Lung (tissue), 11 donors: ENCODE measurements at regions not wholly inside any gene's neighbourhood (a gene's known extent, or its start where the extent isn't known, plus 50 kb on each side); places are given as distances from the start of the nearest gene placed in this dataset.
A peak's percentile ranks its signal among the peaks of the same experiment; 100 is the strongest.

Experiments used
- ATAC-seq: fragments of 200-7000 bp; cut with Tn5 transposase; one replicate; pipeline ENCODE4 v1.9.1; 2020; ENCODE audit warnings: moderate number of reproducible peaks; ENCODE audit not compliant: insufficient read depth, low FRiP score
- DNase-seq, 3 donors: peaks; one replicate each; pipeline ENCODE4 v3.0.0-alpha.2; 2013 to 2017
- H3K27ac ChIP-seq, 2 donors: one replicate each; pipeline ENCODE4 v1.5.1; 2013; ENCODE audit warnings: mild to moderate bottlenecking in 2 of 2, moderate library complexity in 2 of 2, control low read depth in 1 of 2, inconsistent platforms in 1 of 2, low read depth in 1 of 2, low read length in 1 of 2
- H3K27me3 ChIP-seq, 3 donors: one replicate each; pipeline ENCODE4 v1.5.1; 2013; ENCODE audit warnings: low read length in 2 of 3; ENCODE audit not compliant: control insufficient read depth in 3 of 3, insufficient read depth in 3 of 3
- H3K36me3 ChIP-seq, 4 donors: one replicate each; pipeline ENCODE4 v1.5.1; 2013; ENCODE audit warnings: low read length in 4 of 4, mild to moderate bottlenecking in 1 of 4, moderate library complexity in 1 of 4; ENCODE audit not compliant: control insufficient read depth in 4 of 4, insufficient read depth in 4 of 4
- H3K4me1 ChIP-seq, 5 donors: one replicate each; pipeline ENCODE4 v1.5.1; 2013; ENCODE audit warnings: low read length in 5 of 5, mild to moderate bottlenecking in 2 of 5, moderate library complexity in 1 of 5; ENCODE audit not compliant: control insufficient read depth in 5 of 5, insufficient read depth in 5 of 5
- H3K4me3 ChIP-seq: one replicate; pipeline ENCODE4 v1.5.1; 2013; ENCODE audit warnings: mild to moderate bottlenecking, control low read depth, moderate library complexity
- H3K9ac ChIP-seq, 2 donors: one replicate each; pipeline ENCODE4 v1.5.1; 2013; ENCODE audit warnings: low read length in 2 of 2, control low read depth in 1 of 2; ENCODE audit not compliant: insufficient read depth in 1 of 2
- H3K9me3 ChIP-seq, 4 donors: one replicate each; pipeline ENCODE4 v1.5.1; 2013; ENCODE audit warnings: low read length in 3 of 4, mild to moderate bottlenecking in 1 of 4, moderate library complexity in 1 of 4; ENCODE audit not compliant: control insufficient read depth in 4 of 4, insufficient read depth in 3 of 4
- CTCF ChIP-seq: IDR thresholded peaks from 2 replicates; pipeline ENCODE4 v1.5.1; 2012; ENCODE audit warnings: mild to moderate bottlenecking; ENCODE audit errors: control extremely low read depth, extremely low read depth
- WGBS, 2 donors: extraction: QIAGEN DNeasy Blood & Tissue Kit; methylation state at CpG; one replicate each; pipeline ENCODE4 v1.1.7; 2013; 5-methylcytosine and 5-hydroxymethylcytosine counted together
- donor health status: control.
- donor health status: control.
- donor health status: Bipolar disorder and iron deficiency.
- donor health status: healthy.
- donor health status: DM: yes; HTN: yes; CAD: no.

- Histone ChIP-seq H3K4me1 (no peaks in the 10 kb centered on the region), H3K4me3 (no peak overlapping the region), H3K9ac (no peak overlapping the region), H3K9me3 (no peaks in the 10 kb centered on the region), H3K36me3 (no peaks in the 10 kb centered on the region), H3K27ac (no peak overlapping the region), H3K27me3 (no peaks in the 10 kb centered on the region)
- DNase-seq (no peak), ATAC-seq (no peak)
- WGBS, 2 donors, result 83% methylated on average over 3 of the region's 3 CpGs
- TF ChIP-seq CTCF, result no peak
These were observed 1370.3 kb upstream of the MIR17HG start for GRCh38 chr13:89977203-89977602.

GRCh38 chr13:89980896-89981295, 1366.6 kb upstream of the MIR17HG start:
- no peaks in the 10 kb centered on the region for H3K9me3 ChIP-seq
- H3K9ac ChIP-seq, result no peak overlapping the region
- H3K4me1 ChIP-seq, result no peaks in the 10 kb centered on the region
- DNase-seq (no peak), ATAC-seq (no peak)
- H3K4me3 ChIP-seq, result no peak overlapping the region
- TF ChIP-seq CTCF, result no peak
- H3K27ac ChIP-seq, result no peak overlapping the region
- H3K27me3 ChIP-seq, result no peaks in the 10 kb centered on the region
- H3K36me3 ChIP-seq, result no peaks in the 10 kb centered on the region

- Histone ChIP-seq H3K9ac (no peak overlapping the region), H3K9me3 (no peaks in the 10 kb centered on the region), H3K36me3 (no peaks in the 10 kb centered on the region), H3K27me3 (no peaks in the 10 kb centered on the region), H3K27ac (no peak overlapping the region), H3K4me1 (no peaks in the 10 kb centered on the region), H3K4me3 (no peak overlapping the region)
- no peak for TF ChIP-seq CTCF
- ATAC-seq, result no peak
- DNase-seq, result peak in 2 of 3 donors; percentile 11 to 25
- WGBS, 2 donors, result 46 to 48% methylated on average over 5 of the region's 5 CpGs
These were observed 1364.9 kb upstream of the MIR17HG start for GRCh38 chr13:89982407-89983095.

GRCh38 chr13:89988206-89988605, 1359.3 kb upstream of the MIR17HG start:
- Histone ChIP-seq H3K9ac (no peak overlapping the region), H3K36me3 (no peaks in the 10 kb centered on the region), H3K9me3 (no peaks in the 10 kb centered on the region), H3K27ac (no peak overlapping the region), H3K4me1 (no peaks in the 10 kb centered on the region), H3K4me3 (no peak overlapping the region), H3K27me3 (no peaks in the 10 kb centered on the region)
- 67 to 77% methylated on average over 4 of the region's 4 CpGs for WGBS, 2 donors
- ATAC-seq, result no peak
- no peak for TF ChIP-seq CTCF
- DNase-seq, result no peak
